ENCODE measurements at regions not wholly inside any gene's neighbourhood (a gene's known extent, or its start where the extent isn't known, plus 50 kb on each side); places are given as distances from the start of the nearest gene placed in this dataset.

GRCh38 chr2:130286983-130287655 lies 55.6 kb upstream of the IMP4 start:
- Histone ChIP-seq H3K36me3 (ENCODE audit: control insufficient read depth in 2 of 4, insufficient read depth in 4 of 4, low read length in 3 of 4) (no peaks in the 10 kb centered on the region), H3K4me1 (replicated peaks in 1 of 4; ENCODE audit: control insufficient read depth in 3 of 4, insufficient read depth in 4 of 4, low read length in 3 of 4) (peaks cover 0 to 2% (median 0%) of the 10 kb centered on the region in 4 experiments; a peak in 1 of 7 replicates), H3K9ac (replicated peaks in 1 of 4; ENCODE audit: extremely low read depth in 1 of 4, low read depth in 3 of 4, low read length in 3 of 4) (no peak overlapping the region), H3K4ac (replicated peaks; ENCODE audit: insufficient read length, low read depth, low read length) (no peak overlapping the region), H3K14ac (ENCODE audit: insufficient read length) (no peak overlapping the region), H2BK5ac (ENCODE audit: low read depth, low read length) (no peak overlapping the region), H4K8ac (ENCODE audit: extremely low read depth, insufficient read depth, low read length) (0 out of 2 replicates have a peak overlapping the region, but pooled peaks have one; percentile 25), H2AK5ac (ENCODE audit: low read depth, low read length) (no peak overlapping the region), H3K9me3 (ENCODE audit: insufficient read depth in 2 of 2, low read depth in 1 of 2, low read length in 1 of 2) (no peaks in the 10 kb centered on the region), H3K79me1 (ENCODE audit: low read depth, low read length) (no peaks in the 10 kb centered on the region), H3K27ac (ENCODE audit: low read depth, low read length) (no peak overlapping the region), H2BK15ac (ENCODE audit: low read length) (no peak overlapping the region), H4K91ac (replicated peaks; ENCODE audit: insufficient read length, low read length) (no peak overlapping the region), H2BK12ac (ENCODE audit: low read depth, low read length) (no peak overlapping the region), H3K18ac (ENCODE audit: extremely low read depth, low read length) (no peak overlapping the region), H2BK120ac (replicated peaks; ENCODE audit: low read depth, low read length) (no peak overlapping the region), H3K4me3 (ENCODE audit: extremely low read depth in 1 of 4, insufficient read depth in 2 of 4, low read depth in 3 of 4, low read length in 4 of 4) (no peak overlapping the region), H3K23me2 (ENCODE audit: low read depth, low read length) (no peaks in the 10 kb centered on the region), H3K23ac (ENCODE audit: insufficient read length) (no peak overlapping the region), H2BK20ac (ENCODE audit: low read length) (no peak overlapping the region), H4K5ac (ENCODE audit: insufficient read length, low read depth, low read length) (no peak overlapping the region), H2AFZ (ENCODE audit: low read length) (no peak overlapping the region), H4K20me1 (replicated peaks in 1 of 2; ENCODE audit: control insufficient read depth in 1 of 2, insufficient read depth in 2 of 2, low read length in 2 of 2) (no peaks in the 10 kb centered on the region), H3K56ac (replicated peaks; ENCODE audit: insufficient read length, low read depth, low read length) (no peak overlapping the region), H3K4me2 (ENCODE audit: insufficient read depth in 1 of 2, low read depth in 2 of 2, low read length in 2 of 2) (no peak overlapping the region), H3K79me2 (ENCODE audit: control insufficient read depth in 1 of 2, insufficient read depth in 2 of 2, low read length in 2 of 2) (no peaks in the 10 kb centered on the region), H3K27me3 (replicated peaks in 1 of 4; ENCODE audit: control insufficient read depth in 3 of 4, extremely low read depth in 1 of 4, insufficient read depth in 3 of 4, low read length in 3 of 4) (0 out of 7 replicates have a peak, but pooled peaks cover 0 to 3% (median 0%) of the 10 kb centered on the region in 4 experiments)
- CTCF ChIA-PET (ENCODE audit: partially characterized antibody), result interaction anchor here (1.4 to 5.6 kb wide), 4 partner anchors 40 to 86 kb away, joined by 3 to 65 read pairs (median 15); no protein-coding TSS in a partner anchor
- DNase-seq (ENCODE audit: low read depth in 1 of 2, low spot score in 2 of 2), result no peak
- WGBS, 2 experiments (ENCODE audit: extremely low coverage in 1 of 2, insufficient coverage in 1 of 2, insufficient read length in 1 of 2, insufficient replicate concordance in 2 of 2, low coverage in 1 of 2, low lambda C conversion rate in 2 of 2, missing lambda C conversion rate in 1 of 2), result 88% methylated on average over 27 of the region's 35 CpGs; no CpG with 5 or more reads in 1 of the 2 experiments
- POLR2A ChIA-PET (ENCODE audit: partially characterized antibody), result interaction anchor here (1.0 kb wide), 1 partner anchor 47 kb away, joined by 3 read pairs; no protein-coding TSS in a partner anchor
- FAIRE-seq, result no peak
- TF ChIP-seq HDAC2 (IDR thresholded peaks at IDR 0.05; ENCODE audit: borderline replicate concordance in 1 of 2, low read depth in 2 of 2, low read length in 2 of 2) (no peak), SAP30 (IDR thresholded peaks at IDR 0.05; ENCODE audit: insufficient read depth, insufficient replicate concordance, low read length) (no peak)

Data from H1 (cell line).